ENCODE measurements at regions not wholly inside any gene's neighbourhood (a gene's known extent, or its start where the extent isn't known, plus 50 kb on each side); places are given as distances from the start of the nearest gene placed in this dataset.
"Not testable (repeated sequence)": the region's sequence is repeated elsewhere in the genome, so short reads cannot be mapped to it uniquely, and the experiment has no call there.

- H3K18ac ChIP-seq (ENCODE audit: low read depth, low read length); H2BK20ac ChIP-seq (ENCODE audit: low read depth, low read length); H3K14ac ChIP-seq (replicated peaks; ENCODE audit: low read depth, low read length); H3K27ac ChIP-seq (ENCODE audit: insufficient read depth, low read length); H3K4ac ChIP-seq (ENCODE audit: low read depth, low read length); H3K4me1 ChIP-seq (ENCODE audit: control insufficient read depth, insufficient read depth, low read length); POLR2A ChIA-PET (ENCODE audit: unreplicated experiment); H4K20me1 ChIP-seq (ENCODE audit: insufficient read depth, low read length); H4K5ac ChIP-seq (ENCODE audit: low read depth, low read length); H3K79me1 ChIP-seq (ENCODE audit: low read depth in 1 of 2, low read length in 2 of 2); H3K4me3 ChIP-seq (ENCODE audit: insufficient read depth, low read depth, low read length); H3K9ac ChIP-seq (ENCODE audit: low read depth, low read length); intact Hi-C loops (cut with micrococcal nuclease); H2AFZ ChIP-seq (replicated peaks; ENCODE audit: low read length, poor library complexity); H3K23ac ChIP-seq (ENCODE audit: low read depth, low read length); H4K91ac ChIP-seq (ENCODE audit: insufficient read depth, low read depth, low read length); BruUV-seq (replicated peaks); in situ Hi-C loops (cut with MboI; ENCODE audit: low sequenced_read_pairs); H3K27me3 ChIP-seq (ENCODE audit: control insufficient read depth, insufficient read depth, low read length); H2BK120ac ChIP-seq (ENCODE audit: low read depth, low read length); H2BK5ac ChIP-seq (ENCODE audit: low read depth, low read length, poor library complexity, severe bottlenecking); H2AK9ac ChIP-seq (replicated peaks; ENCODE audit: low read depth, low read length, poor library complexity); CTCF ChIA-PET; H4K8ac ChIP-seq (ENCODE audit: low read depth in 2 of 2, low read length in 2 of 2); DNase-seq; H3K9me1 ChIP-seq (ENCODE audit: insufficient read depth, low read length); dilution Hi-C loops (cut with HindIII; ENCODE audit: low sequenced_read_pairs, unreplicated experiment); H3K36me3 ChIP-seq (ENCODE audit: control insufficient read depth, insufficient read depth, low read length); H2AK5ac ChIP-seq (ENCODE audit: low read depth, low read length); ATAC-seq (ENCODE audit: low read depth); H2BK15ac ChIP-seq (ENCODE audit: low read depth, low read length); H3K4me2 ChIP-seq (ENCODE audit: low read depth, low read length); H3K56ac ChIP-seq (ENCODE audit: extremely low read depth, insufficient read depth, low read length): not testable (repeated sequence)
- WGBS, 2 experiments (ENCODE audit: extremely low coverage in 2 of 2, insufficient read length in 1 of 2): 50% methylated on average over 1 of the region's 4 CpGs; no CpG with 5 or more reads in 1 of the 2 experiments
- peaks cover 13% of the 10 kb centered on the region for H3K9me3 ChIP-seq (ENCODE audit: control insufficient read depth, insufficient read depth, low read length)
Observed at GRCh38 chr7:69116196-69116595, 482.1 kb upstream of the AUTS2 start.

Data from IMR-90 (cell line).